Uterus (tissue), 2 donors: ENCODE measurements at regions not wholly inside any gene's neighbourhood (a gene's known extent, or its start where the extent isn't known, plus 50 kb on each side); places are given as distances from the start of the nearest gene placed in this dataset.

Experiments
- POLR2A ChIP-seq, 2 donors: fragments of 450-650 bp; IDR thresholded peaks; one replicate each; pipeline ENCODE4 v1.6.1; 2016; ENCODE audit warnings: antibody characterized with exemption in 2 of 2, mild to moderate bottlenecking in 1 of 2, moderate library complexity in 1 of 2
- TF ChIP-seq, protein P1 (sequence below), 4 experiments: fragments of 200-600 bp in 2 of 4; fragments of 450-650 bp in 2 of 4; sonication (generic) in 2 of 4; IDR thresholded peaks; one replicate each; pipeline ENCODE4 v1.5.1; 2016 to 2019; ENCODE audit warnings: antibody characterized with exemption in 4 of 4, mild to moderate bottlenecking in 2 of 4, moderate library complexity in 1 of 4

DNA sequence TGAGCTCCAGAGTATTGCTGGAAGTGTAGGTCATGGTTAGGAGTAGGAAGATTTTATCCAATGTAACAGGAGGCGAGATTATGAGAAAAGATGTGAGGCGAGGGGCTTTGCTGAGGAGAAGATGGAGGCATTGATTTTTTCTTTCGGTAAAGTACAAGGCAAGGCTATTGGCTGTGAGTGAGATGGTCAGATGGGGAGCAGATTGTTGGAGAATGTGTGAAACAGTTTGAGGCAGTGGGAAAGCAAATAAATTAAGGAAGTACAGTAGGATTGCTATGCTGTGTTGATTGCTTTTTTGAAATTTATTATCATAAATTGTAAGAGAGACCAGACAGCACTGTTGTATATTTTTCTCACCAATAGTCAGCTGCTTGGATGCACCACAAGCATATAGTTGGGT lies 173.3 kb downstream of the KCNE4 start:
- TF ChIP-seq POLR2A (IDR thresholded peaks at IDR 0.05), result no peak
- TF ChIP-seq, protein P1, sequence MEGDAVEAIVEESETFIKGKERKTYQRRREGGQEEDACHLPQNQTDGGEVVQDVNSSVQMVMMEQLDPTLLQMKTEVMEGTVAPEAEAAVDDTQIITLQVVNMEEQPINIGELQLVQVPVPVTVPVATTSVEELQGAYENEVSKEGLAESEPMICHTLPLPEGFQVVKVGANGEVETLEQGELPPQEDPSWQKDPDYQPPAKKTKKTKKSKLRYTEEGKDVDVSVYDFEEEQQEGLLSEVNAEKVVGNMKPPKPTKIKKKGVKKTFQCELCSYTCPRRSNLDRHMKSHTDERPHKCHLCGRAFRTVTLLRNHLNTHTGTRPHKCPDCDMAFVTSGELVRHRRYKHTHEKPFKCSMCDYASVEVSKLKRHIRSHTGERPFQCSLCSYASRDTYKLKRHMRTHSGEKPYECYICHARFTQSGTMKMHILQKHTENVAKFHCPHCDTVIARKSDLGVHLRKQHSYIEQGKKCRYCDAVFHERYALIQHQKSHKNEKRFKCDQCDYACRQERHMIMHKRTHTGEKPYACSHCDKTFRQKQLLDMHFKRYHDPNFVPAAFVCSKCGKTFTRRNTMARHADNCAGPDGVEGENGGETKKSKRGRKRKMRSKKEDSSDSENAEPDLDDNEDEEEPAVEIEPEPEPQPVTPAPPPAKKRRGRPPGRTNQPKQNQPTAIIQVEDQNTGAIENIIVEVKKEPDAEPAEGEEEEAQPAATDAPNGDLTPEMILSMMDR (IDR thresholded peaks at IDR 0.05), result no peak
